OCI-LY7 (cell line): ENCODE measurements at regions not wholly inside any gene's neighbourhood (a gene's known extent, or its start where the extent isn't known, plus 50 kb on each side); places are given as distances from the start of the nearest gene placed in this dataset.

Source experiments
- BruUV-seq: library from RNA; stranded (reverse); fragments of 400-500 nt; replicated peaks from 2 replicates; lab custom pipeline; 2021; lab: Mats Ljungman, UMichigan
- CTCF ChIA-PET: fragments of 300-600 bp; sonication (Branson Sonifier 250); formaldehyde crosslinking; loops from one replicate; lab custom pipeline; 2022; ENCODE audit warnings: antibody characterized with exemption; ENCODE audit not compliant: unreplicated experiment; lab: Charles Lee
- POLR2A ChIA-PET: fragments of 300-600 bp; sonication (Branson Sonifier 250); formaldehyde crosslinking; loops from one replicate; lab custom pipeline; 2022; ENCODE audit warnings: antibody characterized with exemption; lab: Charles Lee
- DNase-seq: peaks from one replicate; pipeline ENCODE4 v3.0.0-alpha.2; 2015; ENCODE audit warnings: low spot score
- H2AFZ ChIP-seq: fragments of 200-600 bp; sonication (generic), shearing (Covaris generic); 2 replicates; pipeline ENCODE4 v1.6.1; 2014; ENCODE audit warnings: mild to moderate bottlenecking, antibody characterized with exemption, low read length, moderate library complexity
- H3K27ac ChIP-seq: fragments of 200-600 bp; sonication (generic); 2 replicates; pipeline ENCODE4 v1.5.1; 2014; ENCODE audit warnings: mixed run types, low read depth, mild to moderate bottlenecking, moderate library complexity, low read length, inconsistent platforms; ENCODE audit not compliant: poor library complexity, severe bottlenecking
- H3K36me3 ChIP-seq: fragments of 200-600 bp; sonication (generic); 2 replicates; pipeline ENCODE4 v1.6.1; 2014; ENCODE audit warnings: mild to moderate bottlenecking, antibody characterized with exemption, low read length, moderate library complexity, mixed read lengths; ENCODE audit not compliant: insufficient read depth
- H3K4me1 ChIP-seq: fragments of 200-600 bp; sonication (generic); 2 replicates; pipeline ENCODE4 v1.5.1; 2014; ENCODE audit warnings: mild to moderate bottlenecking, low read length; ENCODE audit not compliant: insufficient read depth, poor library complexity, severe bottlenecking
- H3K4me2 ChIP-seq: fragments of 200-600 bp; sonication (generic); 2 replicates; pipeline ENCODE4 v1.6.1; 2014; ENCODE audit warnings: mild to moderate bottlenecking, low read length
- H3K4me3 ChIP-seq: fragments of 200-600 bp; sonication (generic); 2 replicates; pipeline ENCODE4 v1.5.1; 2014; ENCODE audit warnings: mild to moderate bottlenecking, low read depth, low read length; ENCODE audit not compliant: poor library complexity, severe bottlenecking
- H3K79me2 ChIP-seq: fragments of 200-600 bp; sonication (generic); 2 replicates; pipeline ENCODE4 v1.6.1; 2016; ENCODE audit warnings: low read depth, mild to moderate bottlenecking, low read length, moderate library complexity, mixed read lengths; ENCODE audit not compliant: insufficient read depth
- H3K9me2 ChIP-seq: fragments of 200-600 bp; sonication (generic); 2 replicates; pipeline ENCODE4 v1.6.1; 2016; ENCODE audit warnings: mild to moderate bottlenecking, low read length, mixed read lengths; ENCODE audit not compliant: insufficient read depth
- H3K9me3 ChIP-seq: fragments of 200-600 bp; sonication (generic); 2 replicates; pipeline ENCODE4 v1.6.1; 2014; ENCODE audit warnings: mild to moderate bottlenecking, mixed run types, low read length, mixed read lengths
- H4K20me1 ChIP-seq: fragments of 200-600 bp; sonication (generic); 2 replicates; pipeline ENCODE4 v1.6.1; 2014; ENCODE audit warnings: mild to moderate bottlenecking, antibody characterized with exemption, low read length, moderate library complexity, mixed read lengths; ENCODE audit not compliant: insufficient read depth
- CTCF ChIP-seq: fragments of 200-600 bp; sonication (generic); conservative IDR thresholded peaks from 2 replicates; pipeline ENCODE4 v1.5.1; 2014; ENCODE audit warnings: mild to moderate bottlenecking, antibody characterized with exemption, low read length, moderate library complexity, mixed read lengths
- EZH2phosphoT487 ChIP-seq: fragments of 200-600 bp; sonication (generic); IDR thresholded peaks from 2 replicates; pipeline ENCODE4 v1.6.1; 2018; ENCODE audit warnings: low read depth, borderline replicate concordance, mild to moderate bottlenecking, mixed run types, antibody characterized with exemption, low read length, moderate library complexity, mixed read lengths
- intact Hi-C: fragments of 100-400 bp; cut with micrococcal nuclease; formaldehyde crosslinking; loops from one replicate; pipeline ENCODE4 v1.10.0; 2022; ENCODE audit not compliant: unreplicated experiment

- DNase-seq: no peak
- ChIA-PET CTCF (no interaction called here), POLR2A (interaction anchor here (0.7 kb wide), 1 partner anchor 656 kb away, joined by 3 read pairs; no protein-coding TSS in a partner anchor)
- Histone ChIP-seq H3K9me2 (no peaks in the 10 kb centered on the region), H3K4me1 (no peaks in the 10 kb centered on the region), H3K27ac (no peak overlapping the region), H2AFZ (no peak overlapping the region), H3K79me2 (no peaks in the 10 kb centered on the region), H3K4me3 (no peak overlapping the region), H3K36me3 (no peaks in the 10 kb centered on the region), H3K4me2 (no peak overlapping the region), H4K20me1 (no peaks in the 10 kb centered on the region), H3K9me3 (no peaks in the 10 kb centered on the region)
- TF ChIP-seq EZH2phosphoT487 (no peak), CTCF (no peak)
- intact Hi-C loops: no loop called here
- no TSS peak for BruUV-seq
These were observed 154.9 kb downstream of the C12orf75 start for GRCh38 chr12:105485321-105485910.

GRCh38 chr12:105485921-105486320 lies 155.4 kb downstream of the C12orf75 start:
- ChIA-PET POLR2A (interaction anchor here (0.7 kb wide), 1 partner anchor 656 kb away, joined by 3 read pairs; no protein-coding TSS in a partner anchor), CTCF (no interaction called here)
- no peaks in the 10 kb centered on the region for H3K4me1 ChIP-seq
- no peak for DNase-seq
- no peaks in the 10 kb centered on the region for H4K20me1 ChIP-seq
- H3K79me2 ChIP-seq: no peaks in the 10 kb centered on the region
- BruUV-seq: no TSS peak
- intact Hi-C loops: no loop called here
- H3K9me3 ChIP-seq: no peaks in the 10 kb centered on the region
- TF ChIP-seq EZH2phosphoT487: no peak
- H2AFZ ChIP-seq: no peak overlapping the region
- H3K36me3 ChIP-seq: no peaks in the 10 kb centered on the region
- no peak overlapping the region for H3K4me2 ChIP-seq
- no peak overlapping the region for H3K27ac ChIP-seq
- no peak overlapping the region for H3K4me3 ChIP-seq
- H3K9me2 ChIP-seq: no peaks in the 10 kb centered on the region

GRCh38 chr12:105487963-105488362 lies 157.5 kb downstream of the C12orf75 start:
- Histone ChIP-seq H3K9me3 (no peaks in the 10 kb centered on the region), H3K27ac (no peak overlapping the region), H4K20me1 (no peaks in the 10 kb centered on the region), H3K9me2 (no peaks in the 10 kb centered on the region), H3K4me3 (no peak overlapping the region), H3K79me2 (no peaks in the 10 kb centered on the region), H3K4me1 (no peaks in the 10 kb centered on the region), H3K36me3 (no peaks in the 10 kb centered on the region), H3K4me2 (no peak overlapping the region), H2AFZ (no peak overlapping the region)
- CTCF ChIA-PET: no interaction called here
- TF ChIP-seq CTCF (no peak), EZH2phosphoT487 (no peak)
- BruUV-seq: no TSS peak
- POLR2A ChIA-PET: no interaction called here
- no peak for DNase-seq
- intact Hi-C loops: no loop called here
